OCI-LY7 (cell line): ENCODE measurements at regions not wholly inside any gene's neighbourhood (a gene's known extent, or its start where the extent isn't known, plus 50 kb on each side); places are given as distances from the start of the nearest gene placed in this dataset.

ENCODE experiments used
- BruUV-seq: library from RNA; stranded (reverse); fragments of 400-500 nt; replicated peaks from 2 replicates; lab custom pipeline; 2021; lab: Mats Ljungman, UMichigan
- CTCF ChIA-PET: fragments of 300-600 bp; sonication (Branson Sonifier 250); formaldehyde crosslinking; loops from one replicate; lab custom pipeline; 2022; ENCODE audit warnings: antibody characterized with exemption; ENCODE audit not compliant: unreplicated experiment; lab: Charles Lee
- POLR2A ChIA-PET: fragments of 300-600 bp; sonication (Branson Sonifier 250); formaldehyde crosslinking; loops from one replicate; lab custom pipeline; 2022; ENCODE audit warnings: antibody characterized with exemption; lab: Charles Lee
- DNase-seq: peaks from one replicate; pipeline ENCODE4 v3.0.0-alpha.2; 2015; ENCODE audit warnings: low spot score
- H2AFZ ChIP-seq: fragments of 200-600 bp; sonication (generic), shearing (Covaris generic); 2 replicates; pipeline ENCODE4 v1.6.1; 2014; ENCODE audit warnings: mild to moderate bottlenecking, antibody characterized with exemption, low read length, moderate library complexity
- H3K27ac ChIP-seq: fragments of 200-600 bp; sonication (generic); 2 replicates; pipeline ENCODE4 v1.5.1; 2014; ENCODE audit warnings: mixed run types, low read depth, mild to moderate bottlenecking, moderate library complexity, low read length, inconsistent platforms; ENCODE audit not compliant: poor library complexity, severe bottlenecking
- H3K36me3 ChIP-seq: fragments of 200-600 bp; sonication (generic); 2 replicates; pipeline ENCODE4 v1.6.1; 2014; ENCODE audit warnings: mild to moderate bottlenecking, antibody characterized with exemption, low read length, moderate library complexity, mixed read lengths; ENCODE audit not compliant: insufficient read depth
- H3K4me1 ChIP-seq: fragments of 200-600 bp; sonication (generic); 2 replicates; pipeline ENCODE4 v1.5.1; 2014; ENCODE audit warnings: mild to moderate bottlenecking, low read length; ENCODE audit not compliant: insufficient read depth, poor library complexity, severe bottlenecking
- H3K4me2 ChIP-seq: fragments of 200-600 bp; sonication (generic); 2 replicates; pipeline ENCODE4 v1.6.1; 2014; ENCODE audit warnings: mild to moderate bottlenecking, low read length
- H3K4me3 ChIP-seq: fragments of 200-600 bp; sonication (generic); 2 replicates; pipeline ENCODE4 v1.5.1; 2014; ENCODE audit warnings: mild to moderate bottlenecking, low read depth, low read length; ENCODE audit not compliant: poor library complexity, severe bottlenecking
- H3K79me2 ChIP-seq: fragments of 200-600 bp; sonication (generic); 2 replicates; pipeline ENCODE4 v1.6.1; 2016; ENCODE audit warnings: low read depth, mild to moderate bottlenecking, low read length, moderate library complexity, mixed read lengths; ENCODE audit not compliant: insufficient read depth
- H3K9me2 ChIP-seq: fragments of 200-600 bp; sonication (generic); 2 replicates; pipeline ENCODE4 v1.6.1; 2016; ENCODE audit warnings: mild to moderate bottlenecking, low read length, mixed read lengths; ENCODE audit not compliant: insufficient read depth
- H3K9me3 ChIP-seq: fragments of 200-600 bp; sonication (generic); 2 replicates; pipeline ENCODE4 v1.6.1; 2014; ENCODE audit warnings: mild to moderate bottlenecking, mixed run types, low read length, mixed read lengths
- H4K20me1 ChIP-seq: fragments of 200-600 bp; sonication (generic); 2 replicates; pipeline ENCODE4 v1.6.1; 2014; ENCODE audit warnings: mild to moderate bottlenecking, antibody characterized with exemption, low read length, moderate library complexity, mixed read lengths; ENCODE audit not compliant: insufficient read depth
- EZH2phosphoT487 ChIP-seq: fragments of 200-600 bp; sonication (generic); IDR thresholded peaks from 2 replicates; pipeline ENCODE4 v1.6.1; 2018; ENCODE audit warnings: low read depth, borderline replicate concordance, mild to moderate bottlenecking, mixed run types, antibody characterized with exemption, low read length, moderate library complexity, mixed read lengths
- intact Hi-C: fragments of 100-400 bp; cut with micrococcal nuclease; formaldehyde crosslinking; loops from one replicate; pipeline ENCODE4 v1.10.0; 2022; ENCODE audit not compliant: unreplicated experiment
- TF ChIP-seq, protein P1 (sequence below): fragments of 200-600 bp; sonication (generic); conservative IDR thresholded peaks from 2 replicates; pipeline ENCODE4 v1.5.1; 2014; ENCODE audit warnings: mild to moderate bottlenecking, antibody characterized with exemption, low read length, moderate library complexity, mixed read lengths

DNA sequence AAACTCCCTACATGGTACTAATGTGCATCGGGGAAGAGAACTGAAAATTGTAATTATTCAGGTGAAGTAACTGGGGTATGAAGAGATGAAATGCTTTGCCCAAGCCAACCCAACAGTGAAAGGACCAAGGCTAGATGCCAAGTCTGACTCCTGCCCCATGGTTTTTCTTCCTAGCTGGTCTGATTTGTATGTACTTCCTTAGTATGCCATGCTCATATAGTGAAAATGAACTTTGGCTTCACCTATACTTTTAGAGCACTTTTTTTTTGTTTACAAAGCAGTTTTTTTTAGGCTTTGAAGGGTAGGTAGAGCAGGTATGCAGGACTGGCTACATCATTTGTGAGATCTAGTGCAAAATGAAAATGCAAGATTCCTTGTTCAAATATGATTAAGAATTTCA lies 359.4 kb upstream of the RIOK2 start:
- Histone ChIP-seq H3K79me2 (no peaks in the 10 kb centered on the region), H3K4me2 (no peak overlapping the region), H3K27ac (no peak overlapping the region), H3K9me2 (no peaks in the 10 kb centered on the region), H2AFZ (no peak overlapping the region), H3K4me3 (no peak overlapping the region), H3K36me3 (no peaks in the 10 kb centered on the region), H4K20me1 (no peaks in the 10 kb centered on the region), H3K9me3 (no peaks in the 10 kb centered on the region), H3K4me1 (no peaks in the 10 kb centered on the region)
- TF ChIP-seq, protein P1, sequence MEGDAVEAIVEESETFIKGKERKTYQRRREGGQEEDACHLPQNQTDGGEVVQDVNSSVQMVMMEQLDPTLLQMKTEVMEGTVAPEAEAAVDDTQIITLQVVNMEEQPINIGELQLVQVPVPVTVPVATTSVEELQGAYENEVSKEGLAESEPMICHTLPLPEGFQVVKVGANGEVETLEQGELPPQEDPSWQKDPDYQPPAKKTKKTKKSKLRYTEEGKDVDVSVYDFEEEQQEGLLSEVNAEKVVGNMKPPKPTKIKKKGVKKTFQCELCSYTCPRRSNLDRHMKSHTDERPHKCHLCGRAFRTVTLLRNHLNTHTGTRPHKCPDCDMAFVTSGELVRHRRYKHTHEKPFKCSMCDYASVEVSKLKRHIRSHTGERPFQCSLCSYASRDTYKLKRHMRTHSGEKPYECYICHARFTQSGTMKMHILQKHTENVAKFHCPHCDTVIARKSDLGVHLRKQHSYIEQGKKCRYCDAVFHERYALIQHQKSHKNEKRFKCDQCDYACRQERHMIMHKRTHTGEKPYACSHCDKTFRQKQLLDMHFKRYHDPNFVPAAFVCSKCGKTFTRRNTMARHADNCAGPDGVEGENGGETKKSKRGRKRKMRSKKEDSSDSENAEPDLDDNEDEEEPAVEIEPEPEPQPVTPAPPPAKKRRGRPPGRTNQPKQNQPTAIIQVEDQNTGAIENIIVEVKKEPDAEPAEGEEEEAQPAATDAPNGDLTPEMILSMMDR = no peak
- no peak for TF ChIP-seq EZH2phosphoT487
- intact Hi-C loops = no loop called here
- ChIA-PET CTCF (no interaction called here), POLR2A (no interaction called here)
- BruUV-seq = no TSS peak
- no peak for DNase-seq

- ChIA-PET CTCF (no interaction called here), POLR2A (no interaction called here)
- intact Hi-C loops = no loop called here
- Histone ChIP-seq H2AFZ (no peak overlapping the region), H4K20me1 (no peaks in the 10 kb centered on the region), H3K4me1 (no peaks in the 10 kb centered on the region), H3K9me3 (no peaks in the 10 kb centered on the region), H3K9me2 (no peaks in the 10 kb centered on the region), H3K79me2 (no peaks in the 10 kb centered on the region), H3K4me2 (no peak overlapping the region), H3K36me3 (no peaks in the 10 kb centered on the region), H3K4me3 (no peak overlapping the region), H3K27ac (no peak overlapping the region)
- BruUV-seq = no TSS peak
- TF ChIP-seq EZH2phosphoT487 = no peak
- TF ChIP-seq, protein P1 = no peak
- DNase-seq = no peak
These were observed 360.1 kb upstream of the RIOK2 start for GRCh38 chr5:97543166-97543565.

- H3K4me2 ChIP-seq = no peak overlapping the region
- no peaks in the 10 kb centered on the region for H3K79me2 ChIP-seq
- CTCF ChIA-PET = no interaction called here
- no peaks in the 10 kb centered on the region for H3K9me3 ChIP-seq
- intact Hi-C loops = no loop called here
- H3K4me3 ChIP-seq = no peak overlapping the region
- POLR2A ChIA-PET = no interaction called here
- no peak for TF ChIP-seq EZH2phosphoT487
- TF ChIP-seq, protein P1 = no peak
- H3K27ac ChIP-seq = no peak overlapping the region
- H3K9me2 ChIP-seq = no peaks in the 10 kb centered on the region
- DNase-seq = no peak
- no TSS peak for BruUV-seq
- no peaks in the 10 kb centered on the region for H3K36me3 ChIP-seq
- H2AFZ ChIP-seq = no peak overlapping the region
- H3K4me1 ChIP-seq = no peaks in the 10 kb centered on the region
- H4K20me1 ChIP-seq = no peaks in the 10 kb centered on the region
These were observed 361.2 kb upstream of the RIOK2 start for GRCh38 chr5:97544240-97544639.
